UCSD-AML1 (cell line): ENCODE measurements at regions not wholly inside any gene's neighbourhood (a gene's known extent, or its start where the extent isn't known, plus 50 kb on each side); places are given as distances from the start of the nearest gene placed in this dataset.

Source experiments
- DNase-seq: peaks from one replicate; lab custom pipeline; 2025; ENCODE audit not compliant: unreplicated experiment; lab: John Stamatoyannopoulos, UW

DNA sequence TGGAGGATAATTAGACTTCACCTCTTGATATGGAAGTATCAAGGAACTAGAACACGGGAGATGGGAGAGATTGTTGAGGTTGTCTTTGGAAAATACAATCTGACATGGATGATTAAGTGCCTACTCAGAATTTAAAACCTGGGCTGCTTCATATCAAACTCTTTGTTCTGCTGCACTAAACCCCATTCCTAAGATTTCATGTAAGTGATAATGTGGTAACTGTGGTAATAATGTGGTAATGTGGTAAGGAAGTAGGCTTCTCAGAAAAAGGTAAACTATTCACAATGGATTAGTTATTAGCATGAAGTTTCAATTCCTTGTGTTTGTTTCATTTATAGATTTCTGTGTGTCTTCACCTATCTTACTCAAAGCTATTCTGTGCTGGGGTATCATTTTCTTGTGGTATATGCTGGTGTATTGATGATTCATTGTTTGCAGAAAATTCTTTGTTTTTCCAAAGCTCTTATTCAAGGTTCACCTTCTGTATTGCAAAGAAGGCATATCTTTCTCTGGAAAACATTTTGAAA lies 129.9 kb upstream of the TAC1 start:
- DNase-seq, result no peak

DNA sequence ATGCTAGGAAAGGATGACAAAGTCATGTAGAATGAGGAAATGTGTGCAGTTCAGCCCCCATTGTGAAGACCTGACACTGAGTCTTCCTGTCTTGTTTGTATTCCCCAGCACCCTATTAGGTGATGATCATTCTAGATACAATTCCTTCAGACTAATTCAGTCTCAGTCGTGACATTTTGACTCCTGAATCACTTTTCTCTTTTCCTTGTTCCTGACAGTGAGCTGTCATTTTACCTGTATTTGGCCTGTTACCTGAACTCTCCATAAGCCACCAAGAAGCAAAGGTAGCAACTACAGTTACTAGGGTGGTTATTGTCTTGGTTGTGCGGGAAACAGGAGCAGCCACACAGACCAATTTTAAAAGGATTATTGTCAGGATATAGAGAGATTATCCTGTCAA lies 111.4 kb upstream of the TAC1 start:
- DNase-seq, result no peak

DNA sequence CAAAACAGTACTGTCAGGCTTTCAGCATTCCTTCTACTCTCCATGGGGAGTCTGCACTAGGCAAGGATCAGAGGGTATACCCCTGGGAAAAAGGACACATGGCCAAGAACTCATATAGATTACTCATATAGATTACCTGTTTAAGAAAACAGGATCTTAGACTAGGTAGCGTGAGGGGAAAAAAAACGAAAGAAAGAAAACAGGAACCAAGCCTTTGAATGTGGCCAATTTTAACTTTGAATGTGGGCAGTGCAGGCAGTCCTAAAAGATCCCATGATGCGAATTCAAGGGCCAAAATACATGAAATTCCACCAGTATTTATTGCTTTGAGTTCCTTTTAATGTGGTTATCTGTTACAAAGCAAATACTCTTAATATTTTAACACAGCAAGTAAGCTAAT lies 108.6 kb upstream of the TAC1 start:
- no peak for DNase-seq

DNA sequence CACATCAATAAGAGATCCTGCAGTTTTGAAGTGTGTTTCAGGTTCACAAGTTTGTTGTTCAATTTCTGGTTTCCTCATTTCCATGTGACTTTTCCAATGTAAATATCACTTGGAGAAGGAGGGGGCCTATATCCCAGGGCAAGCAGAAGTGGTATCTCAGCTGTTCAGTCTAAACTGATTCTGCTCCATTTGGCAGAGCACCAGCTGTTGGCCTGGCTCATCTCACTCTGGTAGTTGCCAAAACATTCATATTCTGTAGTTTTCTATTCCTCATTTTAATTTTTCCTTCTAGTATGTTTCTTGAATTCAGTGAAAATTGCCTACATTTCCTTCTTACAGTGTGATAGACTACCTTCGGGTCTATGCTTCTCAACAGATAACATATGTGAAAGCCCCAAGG lies 101.8 kb upstream of the TAC1 start:
- no peak for DNase-seq

DNA sequence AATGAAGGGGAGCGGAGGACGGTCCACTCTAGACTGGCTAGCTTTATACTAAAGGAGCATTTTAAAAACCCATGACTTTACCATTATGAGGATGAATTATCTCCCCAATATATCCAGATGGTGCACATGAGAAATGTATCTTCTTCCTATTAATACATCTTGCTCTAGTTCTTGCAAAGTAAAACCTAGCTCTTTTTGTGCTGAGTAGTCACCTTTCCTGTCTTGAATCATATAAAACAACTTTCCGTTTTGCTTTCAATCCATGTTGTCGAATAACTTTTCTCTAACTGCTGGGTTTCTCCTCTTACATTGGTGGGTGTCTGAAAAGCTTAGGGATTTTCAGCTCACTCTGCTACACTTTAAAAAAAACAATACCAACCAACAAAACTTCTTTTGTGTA lies 96.3 kb upstream of the TAC1 start:
- no peak for DNase-seq

DNA sequence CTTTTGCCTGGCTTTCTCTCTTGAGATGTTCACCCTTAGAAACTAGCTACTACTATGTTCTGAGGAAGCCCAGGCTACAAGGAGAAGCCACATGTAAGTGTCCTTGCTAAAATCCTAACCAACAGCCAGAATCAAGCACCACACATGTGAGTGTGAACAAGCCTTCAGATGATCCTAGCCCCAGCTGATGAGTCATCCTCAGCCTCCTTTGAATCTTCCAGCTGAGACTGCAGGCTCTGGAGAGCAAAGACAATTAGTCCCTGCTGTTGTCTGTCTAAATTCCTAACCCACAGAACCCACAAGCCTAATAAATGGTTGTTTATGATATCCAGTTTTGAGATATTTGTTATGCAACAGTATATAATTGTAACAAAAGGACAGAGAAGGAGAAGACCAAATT lies 92.8 kb upstream of the TAC1 start:
- DNase-seq, result no peak

DNA sequence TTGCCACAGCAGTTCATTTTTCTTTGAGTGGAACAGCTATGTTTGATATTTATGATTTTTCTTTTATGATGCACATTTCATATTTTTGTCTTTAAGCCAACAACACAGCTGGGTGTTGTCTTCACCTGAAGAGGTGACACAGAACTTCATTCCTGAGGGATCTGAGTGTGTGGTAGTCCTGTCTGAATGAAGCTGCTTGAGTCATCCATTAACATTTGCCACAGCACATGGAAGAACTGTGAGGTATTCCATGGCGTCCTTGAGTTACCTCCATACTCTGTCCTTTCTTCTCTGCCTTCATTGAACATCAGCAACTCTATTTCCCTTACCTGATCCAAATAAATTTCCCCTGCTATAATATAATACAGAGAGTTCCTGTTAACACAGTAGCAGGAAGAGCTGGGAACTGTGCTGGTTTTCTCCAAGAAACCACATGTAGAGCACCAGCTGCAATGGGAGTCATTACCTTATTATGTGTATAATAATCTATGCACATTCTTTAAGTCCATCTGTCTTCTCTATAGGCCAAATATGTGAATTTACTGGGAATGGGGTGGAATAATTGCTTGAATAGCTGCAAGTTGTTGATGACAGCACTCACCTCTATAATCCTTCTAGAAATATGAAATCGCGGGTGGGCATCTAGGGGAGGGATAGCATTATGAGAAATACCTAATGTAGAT lies 72.4 kb upstream of the TAC1 start:
- no peak for DNase-seq

DNA sequence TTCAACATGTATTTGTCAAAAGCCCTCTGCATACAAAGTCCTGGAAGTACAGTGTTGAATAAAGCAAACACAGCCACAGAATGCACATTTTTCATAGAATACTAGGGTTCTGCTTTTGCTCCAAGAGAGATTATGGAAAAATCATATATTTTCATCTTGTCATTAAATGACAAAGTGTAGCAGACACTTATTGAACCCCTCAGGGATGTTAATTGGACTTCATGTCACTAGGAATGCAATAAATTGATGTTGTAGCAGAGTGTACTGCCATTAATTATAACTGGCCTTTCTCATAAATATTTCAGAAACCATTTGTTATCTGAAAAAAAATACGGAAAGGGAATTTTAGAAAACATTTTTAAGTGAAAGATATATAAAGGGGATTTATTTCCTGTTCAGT lies 64.5 kb upstream of the TAC1 start:
- no peak for DNase-seq

DNA sequence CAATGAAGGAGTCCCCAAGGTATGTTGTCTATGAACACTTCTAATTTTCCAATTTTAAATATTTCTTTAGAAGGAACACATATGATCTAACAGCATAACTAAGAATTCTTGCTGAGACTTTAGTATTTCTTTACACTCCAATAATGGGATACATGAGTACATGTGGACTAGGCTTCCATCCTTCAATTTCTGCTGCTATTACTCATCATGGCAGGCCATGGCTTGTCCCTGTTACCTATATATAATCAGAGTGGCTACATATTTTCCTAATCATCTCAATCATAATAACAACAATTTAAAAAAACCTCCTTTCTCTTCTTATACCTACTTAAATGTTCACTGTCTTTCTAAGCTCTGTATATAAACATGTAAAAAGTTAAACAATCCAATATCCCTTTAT lies 60.3 kb upstream of the TAC1 start:
- no peak for DNase-seq

DNA sequence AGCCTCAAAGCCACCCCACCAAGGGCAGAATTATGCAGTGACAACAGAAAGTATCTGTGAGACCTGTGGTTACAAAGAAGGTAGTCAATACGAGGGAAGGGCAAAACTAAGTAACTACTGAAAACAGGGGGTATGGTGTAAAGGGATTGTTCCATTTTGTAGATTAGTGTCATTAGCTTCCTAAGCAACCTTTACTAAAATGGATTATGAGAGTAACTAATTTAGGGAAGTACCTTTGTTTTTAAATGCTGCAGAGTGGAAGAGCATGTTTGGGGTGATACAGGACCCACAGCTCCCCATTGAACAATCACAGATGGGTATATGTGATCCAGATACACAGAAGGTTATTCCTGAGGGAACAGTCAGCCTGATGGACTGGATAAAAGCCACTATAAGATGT lies 51.3 kb upstream of the TAC1 start:
- DNase-seq, result no peak
